ENCODE measurements at regions not wholly inside any gene's neighbourhood (a gene's known extent, or its start where the extent isn't known, plus 50 kb on each side); places are given as distances from the start of the nearest gene placed in this dataset.

- H3K36me3 ChIP-seq (replicated peaks in 1 of 2; ENCODE audit: control insufficient read depth in 1 of 2, insufficient read depth in 2 of 2, low read length in 2 of 2) = no peaks in the 10 kb centered on the region
- H2AFZ ChIP-seq (ENCODE audit: insufficient read depth, low read depth, low read length, poor library complexity, severe bottlenecking) = no peak overlapping the region
- DNase-seq = no peak
- intact Hi-C loops (cut with micrococcal nuclease) = no loop called here
- Mint-ChIP-seq H3K4me3 (no peak overlapping the region), H3K9me3 (peaks cover 0 to 5% (median 2%) of the 10 kb centered on the region in 7 donors), H3K27me3 (ENCODE audit: low read depth in 3 of 3) (peaks cover 0 to 8% (median 2%) of the 10 kb centered on the region in 3 donors), H3K36me3 (no peaks in the 10 kb centered on the region), H3K27ac (no peak overlapping the region), H3K4me1 (no peaks in the 10 kb centered on the region)
- TF ChIP-seq CTCF (IDR thresholded peaks at IDR 0.05) = no peak
- H3K27me3 ChIP-seq (ENCODE audit: control insufficient read depth in 2 of 2, insufficient read depth in 2 of 2, low read length in 2 of 2) = no peaks in the 10 kb centered on the region
- H3K9ac ChIP-seq (ENCODE audit: insufficient read depth, low read length, poor library complexity, severe bottlenecking) = no peak overlapping the region
- H4K20me1 ChIP-seq (ENCODE audit: insufficient read depth, low read length) = no peaks in the 10 kb centered on the region
- H3K9me3 ChIP-seq (replicated peaks in 1 of 2; ENCODE audit: control insufficient read depth in 1 of 2, insufficient read depth in 1 of 2, low read length in 2 of 2) = no peaks in the 10 kb centered on the region
- no peak overlapping the region for H3K4me3 ChIP-seq (replicated peaks in 1 of 3; ENCODE audit: low read depth in 2 of 3, low read length in 3 of 3)
- no peaks in the 10 kb centered on the region for H3K79me2 ChIP-seq (ENCODE audit: insufficient read depth, low read length)
- 92% methylated on average over 3 of the region's 4 CpGs for WGBS (ENCODE audit: insufficient coverage)
- no peak overlapping the region for H3K27ac ChIP-seq (ENCODE audit: low read depth in 1 of 2, low read length in 2 of 2)
- no peak overlapping the region for H3K4me2 ChIP-seq (replicated peaks; ENCODE audit: extremely low read depth, low read length, poor library complexity, severe bottlenecking)
- no peaks in the 10 kb centered on the region for H3K4me1 ChIP-seq (ENCODE audit: control insufficient read depth in 1 of 2, insufficient read depth in 2 of 2, low read length in 2 of 2)
Measured at GRCh38 chr21:35268817-35269216, 219.7 kb upstream of the RUNX1 start.

GRCh38 chr21:35268261-35268660 lies 219.2 kb upstream of the RUNX1 start:
- peaks cover 0 to 5% (median 2%) of the 10 kb centered on the region in 7 donors for H3K9me3 Mint-ChIP-seq
- Histone ChIP-seq H3K9ac (ENCODE audit: insufficient read depth, low read length, poor library complexity, severe bottlenecking) (no peak overlapping the region), H3K79me2 (ENCODE audit: insufficient read depth, low read length) (no peaks in the 10 kb centered on the region), H3K4me1 (ENCODE audit: control insufficient read depth in 1 of 2, insufficient read depth in 2 of 2, low read length in 2 of 2) (no peaks in the 10 kb centered on the region), H3K36me3 (replicated peaks in 1 of 2; ENCODE audit: control insufficient read depth in 1 of 2, insufficient read depth in 2 of 2, low read length in 2 of 2) (no peaks in the 10 kb centered on the region), H3K4me3 (replicated peaks in 1 of 3; ENCODE audit: low read depth in 2 of 3, low read length in 3 of 3) (no peak overlapping the region), H3K9me3 (replicated peaks in 1 of 2; ENCODE audit: control insufficient read depth in 1 of 2, insufficient read depth in 1 of 2, low read length in 2 of 2) (no peaks in the 10 kb centered on the region), H3K27me3 (ENCODE audit: control insufficient read depth in 2 of 2, insufficient read depth in 2 of 2, low read length in 2 of 2) (no peaks in the 10 kb centered on the region), H4K20me1 (ENCODE audit: insufficient read depth, low read length) (no peaks in the 10 kb centered on the region), H3K4me2 (replicated peaks; ENCODE audit: extremely low read depth, low read length, poor library complexity, severe bottlenecking) (no peak overlapping the region), H2AFZ (ENCODE audit: insufficient read depth, low read depth, low read length, poor library complexity, severe bottlenecking) (no peak overlapping the region), H3K27ac (ENCODE audit: low read depth in 1 of 2, low read length in 2 of 2) (no peak overlapping the region)
- H3K27me3 Mint-ChIP-seq (ENCODE audit: low read depth in 3 of 3) = peaks cover 0 to 6% (median 2%) of the 10 kb centered on the region in 3 donors
- no peak for DNase-seq
- no peak overlapping the region for H3K4me3 Mint-ChIP-seq
- no peaks in the 10 kb centered on the region for H3K4me1 Mint-ChIP-seq
- no peak for TF ChIP-seq CTCF (IDR thresholded peaks at IDR 0.05)
- intact Hi-C loops (cut with micrococcal nuclease) = no loop called here
- whole genome bisulfite sequencing (ENCODE audit: insufficient coverage) = 100% methylated on average over 1 of the region's 1 CpG
- H3K36me3 Mint-ChIP-seq = no peaks in the 10 kb centered on the region
- no peak overlapping the region for H3K27ac Mint-ChIP-seq

Data from CD14-positive monocyte (primary cell).